Stimulated activated CD4-positive, alpha-beta T cell treated with anti-CD3 and anti-CD28 coated beads, Interleukin-4, amount 100 ng/mL, for 4 hours (primary cell): ENCODE measurements at regions not wholly inside any gene's neighbourhood (a gene's known extent, or its start where the extent isn't known, plus 50 kb on each side); places are given as distances from the start of the nearest gene placed in this dataset.
A peak's percentile ranks its signal among the peaks of the same experiment; 100 is the strongest.
"Not testable (repeated sequence)": the region's sequence is repeated elsewhere in the genome, so short reads cannot be mapped to it uniquely, and the experiment has no call there.

Experiments used
- DNase-seq, 2 experiments: peaks; one replicate each; pipeline ENCODE4 v3.0.0-alpha.2; 2020

DNA sequence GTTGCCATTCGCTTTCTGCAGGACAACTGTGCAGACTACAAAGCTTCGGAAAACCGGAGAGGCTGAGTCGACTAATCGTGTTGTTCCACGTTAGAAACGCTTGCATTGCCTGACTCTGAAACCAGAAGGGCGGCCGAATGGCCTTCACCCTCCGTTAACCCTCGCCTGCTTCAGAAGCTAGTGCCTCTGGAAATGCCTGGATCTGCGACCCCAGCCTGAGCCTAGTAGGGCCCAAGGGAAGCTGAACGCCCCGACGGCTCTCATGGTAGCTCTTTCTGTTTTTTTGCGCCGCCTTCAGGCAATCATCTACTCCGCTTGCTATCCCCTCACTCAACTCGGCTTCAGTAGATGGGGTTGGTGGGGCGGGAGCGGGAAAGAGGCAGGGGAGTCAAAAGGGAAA lies 117.3 kb downstream of the PPIAL4A start:
- not testable (repeated sequence) for DNase-seq

DNA sequence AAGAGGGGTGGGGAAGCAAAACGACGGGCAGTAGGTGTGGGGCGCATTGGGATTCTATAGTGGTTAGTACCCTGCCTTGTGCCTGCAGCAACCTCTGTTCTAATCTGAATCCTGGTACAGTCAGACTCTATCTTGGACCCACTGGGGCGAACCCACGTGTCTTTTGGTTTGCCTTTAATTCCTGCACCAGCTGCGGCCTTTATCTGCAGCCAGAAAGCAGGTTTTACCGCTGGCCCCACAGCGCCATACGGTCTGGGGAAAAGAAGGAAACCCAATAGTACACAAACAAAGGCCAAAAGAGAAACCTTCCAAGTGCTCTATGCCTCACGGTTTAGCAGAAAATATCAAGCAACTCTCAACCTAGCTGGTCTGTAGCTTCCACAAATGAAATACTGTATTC lies 118.2 kb downstream of the PPIAL4A start:
- not testable (repeated sequence) for DNase-seq

DNA sequence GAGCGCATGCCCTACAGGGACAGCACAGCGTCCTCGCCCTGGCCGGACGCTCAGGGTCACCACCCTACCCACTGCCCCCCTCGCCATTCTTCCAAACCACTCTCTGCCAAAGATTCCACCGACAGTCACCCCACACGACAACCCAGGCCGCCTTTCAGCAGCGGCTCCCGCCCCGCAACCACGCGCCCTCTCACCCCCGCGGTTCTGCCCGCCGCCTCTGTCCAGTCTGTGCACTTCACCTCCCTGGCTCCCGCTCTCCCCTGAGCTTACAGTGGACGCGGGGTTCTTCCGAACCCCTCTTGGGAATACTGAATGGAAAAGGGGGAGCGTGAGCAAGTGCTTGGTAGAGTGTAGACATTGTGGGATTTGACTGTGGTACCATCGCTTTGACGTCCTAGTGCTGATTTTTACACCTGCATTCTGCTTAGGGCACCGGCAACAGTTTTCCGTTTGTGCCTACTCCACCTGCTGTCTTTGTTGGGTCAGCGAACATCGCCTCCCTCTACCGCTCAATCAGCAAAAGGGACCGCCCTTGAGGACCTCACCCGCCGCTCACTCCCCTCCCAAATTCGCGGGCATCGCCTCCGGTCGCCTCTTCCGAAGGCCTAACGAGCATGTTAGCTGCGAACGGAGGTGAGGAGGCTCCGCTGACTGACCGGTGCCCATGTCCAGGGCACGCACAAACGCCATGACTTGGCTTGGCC lies 119.1 kb downstream of the PPIAL4A start:
- DNase-seq: not testable (repeated sequence)

DNA sequence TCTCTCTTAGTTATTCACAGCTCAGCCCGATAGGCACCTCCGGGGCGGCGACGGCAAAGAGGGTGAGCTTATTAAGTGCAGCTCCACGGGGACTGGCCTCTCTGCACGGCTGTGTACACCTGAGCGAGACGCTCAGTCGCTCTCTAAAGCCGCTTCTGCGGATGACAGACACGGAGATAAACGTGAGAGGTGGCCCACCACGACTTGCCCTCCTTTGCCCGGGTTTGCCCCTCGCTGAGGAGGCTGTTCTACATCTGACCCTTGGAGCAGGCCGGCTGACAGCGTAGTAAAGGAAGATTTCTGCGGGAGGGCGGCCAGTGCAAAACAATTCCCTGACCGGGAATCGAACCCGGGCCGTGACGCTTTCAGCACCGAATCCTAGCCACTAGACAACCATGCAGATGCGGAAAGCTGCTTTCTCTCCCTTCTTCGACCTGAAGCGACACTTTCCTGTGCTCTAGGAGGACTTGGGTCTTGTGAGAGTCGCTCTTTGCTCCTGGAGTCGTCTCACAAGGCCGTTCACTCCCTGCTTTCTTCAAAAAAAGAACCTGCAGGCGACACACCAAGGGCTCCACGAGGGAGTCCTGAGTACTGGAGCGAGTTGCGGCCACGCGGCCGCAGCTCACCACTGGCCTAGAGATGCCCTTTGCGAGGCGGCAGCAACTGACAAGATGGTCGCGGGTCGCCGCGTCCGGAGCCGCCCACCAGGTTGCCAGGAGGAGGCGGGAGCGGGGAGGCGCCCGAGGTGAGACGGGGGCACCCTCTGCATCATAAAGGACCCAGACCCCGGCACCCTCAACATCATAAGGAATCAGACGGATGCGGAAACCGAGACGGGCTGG lies 119.9 kb downstream of the PPIAL4A start:
- DNase-seq: peak in 1 of 2 experiments; percentile 50

DNA sequence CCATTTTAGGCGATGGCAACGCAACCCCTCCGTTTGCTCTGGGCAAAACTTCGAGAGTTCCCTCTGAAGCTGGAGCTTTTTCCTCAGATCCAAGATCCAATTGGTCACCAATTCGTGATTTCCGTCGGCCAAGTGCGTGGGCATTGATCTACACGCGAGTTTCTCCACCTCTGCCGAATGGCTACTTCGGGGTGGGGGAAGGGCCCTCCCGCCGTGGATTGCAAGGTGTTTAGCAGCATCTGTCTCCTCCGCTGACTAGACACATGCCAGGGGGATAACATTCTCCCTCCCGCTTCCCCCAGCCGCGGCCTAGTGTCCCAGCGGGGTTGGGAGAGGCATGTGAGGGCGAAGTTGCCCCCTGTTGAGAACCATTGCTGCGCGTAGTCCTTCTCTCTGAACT lies 120.6 kb downstream of the PPIAL4A start:
- DNase-seq: not testable (repeated sequence)

DNA sequence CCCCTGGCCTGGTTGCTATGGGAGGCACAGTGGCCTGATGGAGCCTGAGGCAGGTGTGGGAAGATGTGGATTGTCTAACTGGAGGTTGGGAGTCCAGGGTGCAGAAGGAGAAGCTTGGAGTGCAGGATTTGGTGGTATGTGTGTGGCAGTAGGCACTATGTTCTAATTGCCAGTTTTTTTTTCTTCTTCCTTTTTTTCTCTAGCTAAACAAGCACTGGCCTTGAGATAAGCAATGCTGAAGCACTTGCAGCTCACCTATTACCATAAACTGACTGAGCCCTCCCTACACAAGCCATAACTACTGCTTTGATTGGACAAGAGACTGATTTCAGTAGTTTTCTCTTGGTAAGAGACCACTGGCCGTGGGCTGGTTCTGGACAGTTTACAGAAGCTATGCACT lies 123.6 kb downstream of the PPIAL4A start:
- DNase-seq: not testable (repeated sequence)

DNA sequence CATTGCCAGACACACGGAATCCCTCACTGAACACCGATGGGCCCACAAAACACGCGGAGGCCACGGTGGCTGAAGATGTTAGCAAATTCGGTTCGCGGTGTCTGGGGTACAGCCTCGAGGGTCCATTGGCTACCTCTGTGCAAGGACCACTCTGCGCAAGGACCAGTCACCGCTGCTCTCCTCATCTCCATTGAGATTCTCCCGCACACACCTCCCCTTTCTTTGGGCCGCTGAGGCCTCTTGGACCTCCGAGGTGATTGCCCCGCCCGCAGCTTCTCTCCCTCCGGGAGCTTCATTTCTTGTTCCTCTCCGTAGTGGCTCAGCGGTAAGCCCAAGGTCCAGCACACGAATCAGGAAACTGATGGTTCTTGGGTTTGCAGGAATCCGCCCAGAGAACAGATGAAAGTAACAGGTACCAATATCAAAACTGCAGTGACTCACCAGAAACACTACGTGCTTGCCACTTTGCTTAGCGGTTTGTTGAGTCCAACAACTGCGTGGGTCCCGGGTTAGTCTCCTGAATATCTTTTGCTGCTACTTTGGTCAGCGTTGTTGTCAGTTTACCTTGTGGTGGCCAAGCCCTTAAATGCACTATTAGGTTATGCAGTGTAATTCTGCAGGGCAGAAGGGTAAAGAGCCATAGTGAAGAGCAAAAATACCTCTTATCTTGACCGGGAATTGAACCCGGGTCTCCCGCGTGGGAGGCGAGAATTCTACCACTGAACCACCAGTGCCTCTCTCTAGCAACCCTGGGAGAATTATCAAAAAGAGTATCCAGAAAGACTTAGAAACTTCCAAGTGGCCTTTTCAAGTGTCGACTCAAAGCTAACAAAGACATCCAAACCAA lies 126.8 kb downstream of the PPIAL4A start:
- DNase-seq: not testable (repeated sequence)

DNA sequence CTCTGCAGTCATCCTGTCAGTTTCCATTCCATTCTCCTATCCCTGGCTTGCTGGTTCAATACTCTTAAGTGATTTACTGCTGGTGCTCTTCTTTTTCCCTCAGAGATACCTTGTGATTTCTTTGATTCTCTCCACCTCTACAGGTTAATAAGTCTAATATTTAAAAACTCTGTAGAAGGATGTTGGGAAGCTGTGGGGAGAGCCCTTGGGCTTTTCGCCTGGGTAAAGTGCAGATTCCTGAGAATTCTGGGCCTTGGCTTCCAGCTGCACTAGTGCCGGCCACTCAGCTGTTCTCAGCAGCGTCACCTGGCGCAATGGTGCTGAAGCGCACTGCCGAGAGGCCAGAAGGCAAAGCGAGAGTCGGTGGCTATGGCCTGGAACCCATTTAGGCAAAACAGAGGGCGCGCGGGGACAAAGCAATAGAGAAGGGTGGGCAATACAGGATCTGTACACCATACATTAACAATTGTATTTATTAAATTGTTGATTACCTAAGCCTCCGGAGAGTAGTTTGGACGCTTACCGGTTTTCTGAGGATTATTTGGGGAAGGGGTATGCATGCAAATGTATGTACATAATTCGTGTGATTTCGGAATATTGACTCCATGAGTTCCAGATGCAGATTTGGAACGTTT lies 130.3 kb downstream of the PPIAL4A start:
- DNase-seq: not testable (repeated sequence)

DNA sequence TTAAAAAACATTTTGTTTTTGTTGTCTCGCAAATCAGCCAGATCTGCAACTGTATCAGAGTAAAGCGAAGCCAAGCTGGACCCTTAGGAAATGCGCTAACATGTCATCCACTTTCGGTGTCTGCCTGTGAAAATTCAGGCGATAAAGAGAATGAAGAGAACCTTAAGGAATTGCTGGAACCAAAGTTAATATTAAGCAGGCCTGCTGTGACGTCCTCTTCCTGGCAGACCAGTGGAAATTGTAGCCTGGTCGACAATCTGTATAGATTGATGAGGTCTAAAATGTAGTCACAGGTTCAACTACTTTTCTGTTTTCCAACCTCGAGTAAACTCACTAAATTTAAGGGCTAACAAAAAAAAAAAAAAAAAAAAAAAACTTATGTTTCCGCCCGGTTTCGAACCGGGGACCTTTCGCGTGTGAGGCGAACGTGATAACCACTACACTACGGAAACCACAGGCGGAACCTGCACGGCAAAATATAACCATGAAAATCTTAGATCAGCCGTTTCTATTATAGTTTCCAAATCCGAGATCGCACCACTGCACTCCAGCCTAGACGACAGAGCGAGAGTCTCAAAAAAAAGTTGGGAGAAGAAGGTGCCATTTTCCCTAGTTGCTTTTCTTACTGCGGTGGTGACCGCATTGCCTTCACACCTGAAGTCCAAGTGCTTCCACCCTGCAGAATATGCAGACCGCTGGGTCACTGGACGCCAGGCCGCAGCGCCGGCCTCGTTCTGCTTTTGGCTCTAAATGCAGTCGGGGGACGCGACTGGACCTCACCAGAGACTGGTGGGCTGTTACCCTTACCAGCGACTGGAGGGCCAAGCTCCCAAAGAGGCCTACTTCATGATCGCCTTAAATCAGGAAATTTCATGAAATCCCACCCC lies 131.0 kb downstream of the PPIAL4A start:
- not testable (repeated sequence) for DNase-seq

DNA sequence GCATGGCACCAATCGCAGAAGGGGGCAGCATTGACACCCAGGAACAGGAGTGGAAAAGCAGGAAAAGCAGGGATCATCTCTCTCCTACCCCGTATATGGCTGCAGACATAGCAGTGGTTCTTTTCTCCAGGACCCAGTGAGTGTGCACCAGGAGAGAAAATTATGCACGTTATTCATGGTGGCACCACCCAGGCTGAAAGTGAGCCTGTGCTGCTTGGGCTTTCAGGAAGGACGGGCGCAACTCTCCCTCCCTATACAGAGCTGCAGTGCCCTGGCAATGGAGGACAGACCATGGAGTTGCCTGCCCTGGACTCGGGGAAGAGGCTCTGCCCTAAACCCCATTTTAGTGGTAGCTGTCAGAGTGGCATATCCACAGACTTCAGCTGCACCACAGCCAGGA lies 132.1 kb downstream of the PPIAL4A start:
- not testable (repeated sequence) for DNase-seq

DNA sequence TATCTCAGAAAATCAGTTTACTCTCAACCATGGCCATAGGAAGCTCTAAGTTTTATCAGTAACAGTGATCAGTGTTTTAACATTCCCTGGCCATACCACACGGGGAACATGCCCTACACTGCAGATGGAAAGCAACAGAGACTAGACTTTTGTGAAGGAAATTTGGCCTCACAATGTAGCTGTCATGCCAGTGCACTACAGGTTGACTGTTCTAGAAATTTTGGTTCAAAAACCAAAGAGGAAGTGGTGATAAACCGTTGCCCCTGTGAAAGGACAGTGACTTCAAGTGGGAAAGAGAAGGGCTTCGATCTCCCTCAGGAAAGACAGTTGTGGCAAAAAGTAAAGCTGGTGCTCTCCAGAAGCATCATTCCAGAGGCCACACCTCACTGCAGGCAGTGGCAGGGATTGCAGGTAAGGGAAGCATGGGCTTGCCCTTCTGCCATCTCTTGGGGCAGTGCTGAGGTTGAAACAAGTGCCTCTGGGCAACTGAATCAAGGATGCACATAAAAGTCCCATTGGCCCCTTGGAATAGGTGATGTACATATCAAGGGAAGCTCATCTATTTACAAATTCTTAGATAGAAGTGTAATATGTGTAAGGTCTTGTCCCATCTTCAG lies 143.4 kb downstream of the PPIAL4A start:
- not testable (repeated sequence) for DNase-seq

DNA sequence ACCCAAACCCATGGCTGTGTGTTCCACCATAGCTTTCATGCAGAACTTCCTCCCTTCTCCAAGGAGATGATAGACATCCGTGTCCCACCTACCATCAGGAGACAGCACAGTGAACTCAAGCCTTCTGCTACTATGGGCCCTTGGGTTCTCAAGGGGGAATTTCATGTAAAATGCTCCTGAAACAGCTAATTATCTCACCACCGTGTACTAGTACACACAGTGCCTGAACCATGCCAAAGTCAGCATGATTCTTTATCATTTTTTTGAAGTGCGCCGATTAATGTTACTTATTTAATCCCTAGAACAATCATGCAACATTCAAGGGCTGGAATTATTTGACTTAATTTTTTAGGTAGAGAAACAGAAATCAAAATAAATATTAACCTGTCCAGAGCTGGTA lies 147.2 kb downstream of the PPIAL4A start:
- not testable (repeated sequence) for DNase-seq

DNA sequence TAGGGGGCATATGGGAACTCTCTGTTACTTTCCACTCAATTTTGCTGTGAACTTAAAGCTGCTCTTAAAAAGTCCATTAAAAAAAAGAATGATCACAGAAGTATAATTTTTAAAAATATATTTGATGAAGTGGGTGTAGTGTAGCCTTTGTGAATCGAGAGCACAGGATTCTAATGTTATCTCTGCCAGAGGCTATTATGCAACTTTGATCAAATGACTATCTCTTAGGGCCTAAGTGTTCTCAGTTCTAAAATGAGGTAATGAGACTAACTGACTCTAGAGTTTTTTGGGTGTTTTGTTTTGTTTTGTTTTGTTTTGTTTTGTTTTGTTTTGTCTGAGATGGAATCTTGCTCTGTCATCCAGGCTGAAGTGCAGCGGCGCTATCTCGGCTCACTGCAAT lies 143.2 kb downstream of the FAM72B start:
- not testable (repeated sequence) for DNase-seq

DNA sequence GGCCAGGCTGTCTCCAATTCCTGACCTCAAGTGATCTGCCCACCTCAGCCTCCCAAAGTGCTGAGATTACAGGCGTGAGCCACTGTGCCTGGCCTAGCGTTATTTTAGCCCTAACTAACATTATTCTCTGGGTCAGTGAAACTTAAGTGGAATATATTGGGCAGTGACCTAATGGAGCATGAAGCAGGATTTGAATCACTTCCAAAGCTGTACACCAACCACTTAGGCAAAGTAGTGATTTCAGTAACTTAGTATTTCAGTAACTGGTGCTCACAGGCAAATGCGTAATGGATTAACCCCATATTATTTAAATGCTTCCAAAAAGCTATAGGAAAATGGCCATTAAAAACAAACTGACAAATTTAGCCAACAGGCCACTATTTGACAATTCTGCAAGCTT lies 142.6 kb downstream of the FAM72B start:
- DNase-seq: not testable (repeated sequence)

DNA sequence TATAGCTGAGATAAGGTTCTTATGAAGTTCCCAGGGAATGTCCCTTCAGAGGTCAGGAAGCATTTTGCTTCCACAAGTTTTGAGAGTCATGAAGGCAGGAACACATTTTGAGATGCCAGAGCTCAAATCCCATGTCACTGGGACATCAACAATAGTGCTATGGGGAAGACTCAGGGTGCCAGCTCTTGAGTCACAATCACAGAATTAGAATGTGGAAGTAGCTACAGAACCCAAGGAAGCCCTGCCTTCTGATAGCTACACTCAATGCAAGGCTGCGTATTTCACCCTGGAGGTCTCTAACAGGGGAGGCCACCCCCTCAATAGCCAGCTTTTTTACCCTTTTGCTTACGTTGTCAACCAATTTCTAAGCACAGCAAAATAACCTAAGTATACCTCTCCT lies 141.3 kb downstream of the FAM72B start:
- DNase-seq: not testable (repeated sequence)

DNA sequence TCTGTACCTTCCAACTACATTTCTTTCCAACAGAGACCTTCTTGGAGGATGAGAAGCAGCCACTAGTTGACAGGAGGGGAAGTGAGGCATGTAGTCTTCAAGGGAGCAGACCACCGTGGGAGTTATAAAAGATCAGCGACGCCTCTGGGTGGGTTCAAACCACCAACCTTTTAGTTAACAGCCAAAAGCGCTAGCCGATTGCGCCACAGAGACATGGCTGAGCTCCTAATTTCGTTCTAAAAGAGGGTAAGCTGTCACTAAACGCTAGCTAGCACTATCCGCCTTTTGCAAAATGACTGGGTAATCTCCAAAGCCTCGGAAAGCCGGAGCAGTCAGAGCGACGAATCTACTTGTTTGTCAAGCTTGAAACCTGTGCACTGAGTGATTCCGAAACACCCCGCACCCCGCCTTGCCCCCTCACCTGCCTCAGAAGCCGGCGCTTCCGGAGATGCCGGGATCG lies 135.8 kb downstream of the FAM72B start:
- peak in 1 of 2 experiments; percentile 8 for DNase-seq

DNA sequence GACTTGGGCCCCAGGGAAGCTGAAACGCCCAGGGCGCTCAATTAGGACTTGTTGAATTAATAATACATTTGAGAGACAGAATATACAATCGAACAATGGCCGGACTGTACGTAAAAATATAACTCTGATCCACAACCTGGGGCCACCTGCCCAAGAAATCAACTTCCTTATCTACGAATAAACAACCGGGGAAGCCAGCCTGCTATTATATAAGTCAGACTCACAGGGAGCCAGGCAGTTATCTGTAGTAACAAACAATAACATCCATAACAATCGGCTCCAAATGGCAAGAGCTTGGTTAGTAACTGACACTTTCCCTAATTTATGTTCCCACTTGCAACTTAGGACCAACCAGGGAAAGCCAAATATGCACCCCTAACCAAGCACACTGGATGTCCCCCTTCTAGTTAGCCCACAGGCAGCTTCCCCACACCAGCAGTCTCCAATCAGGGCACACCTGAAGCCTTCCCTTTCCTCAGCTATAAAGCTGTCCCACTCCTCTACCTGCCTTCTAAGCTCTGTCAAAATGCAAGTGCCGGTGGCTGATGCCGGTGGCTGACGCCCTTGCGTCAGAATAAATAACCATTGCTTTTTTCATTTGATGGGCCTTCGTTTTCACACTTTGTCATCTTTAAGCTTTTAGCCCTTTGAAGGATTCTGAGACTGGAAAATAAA lies 135.2 kb downstream of the FAM72B start:
- DNase-seq: not testable (repeated sequence)

DNA sequence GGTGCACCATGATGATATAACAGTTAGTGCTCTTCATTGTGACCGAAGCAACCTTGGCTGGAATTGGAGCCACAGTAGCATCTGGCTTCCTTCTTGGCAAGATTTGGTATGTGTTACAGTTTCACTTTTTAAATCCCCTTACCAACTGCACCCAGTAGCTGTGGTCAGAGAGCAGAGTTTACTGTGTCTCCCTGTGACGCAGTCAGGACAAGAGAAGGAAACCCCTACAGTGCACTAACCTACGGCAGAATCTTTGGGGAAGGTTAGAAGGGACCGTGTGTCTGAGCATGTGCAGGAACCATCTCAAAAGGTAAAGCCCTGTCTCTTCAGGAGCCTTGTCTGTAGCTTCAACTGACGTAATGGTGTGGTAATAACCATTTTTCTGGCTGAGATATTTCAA lies 134.0 kb downstream of the FAM72B start:
- not testable (repeated sequence) for DNase-seq

DNA sequence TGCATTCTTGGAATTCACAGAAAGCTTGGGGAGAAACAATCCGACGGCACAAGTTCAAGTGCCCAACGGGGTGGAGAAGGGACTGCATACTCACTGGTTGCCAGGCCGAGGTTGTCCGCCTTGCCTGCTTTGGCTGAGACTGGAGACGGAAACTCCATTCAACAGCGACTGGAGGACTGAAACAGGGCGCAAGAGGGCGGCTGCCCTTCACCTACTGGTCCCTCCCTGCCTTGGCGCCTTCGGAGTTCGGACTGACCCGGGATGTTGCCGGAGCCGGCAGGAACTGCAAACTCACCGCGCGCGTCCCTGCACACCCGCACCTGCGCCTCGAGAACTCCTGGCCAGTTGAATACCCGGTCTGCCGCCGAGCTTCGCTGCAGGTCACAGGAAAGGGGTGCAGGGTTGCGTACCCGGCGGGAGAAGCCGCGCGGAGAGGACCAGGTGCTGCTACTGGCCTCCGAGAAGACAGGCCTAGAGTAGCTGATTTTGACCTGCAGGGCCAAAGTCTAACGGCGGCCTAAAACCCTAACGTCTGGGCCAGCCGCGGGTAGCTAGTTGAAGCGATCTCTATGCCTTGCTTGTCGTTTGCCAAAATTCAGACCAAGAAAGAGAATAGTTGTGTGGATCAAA lies 132.9 kb downstream of the FAM72B start:
- DNase-seq: not testable (repeated sequence)
